RWPE1 (cell line): ENCODE measurements at regions not wholly inside any gene's neighbourhood (a gene's known extent, or its start where the extent isn't known, plus 50 kb on each side); places are given as distances from the start of the nearest gene placed in this dataset.
"Not testable (repeated sequence)": the region's sequence is repeated elsewhere in the genome, so short reads cannot be mapped to it uniquely, and the experiment has no call there.

Experiments used
- CTCF ChIA-PET: fragments of 350-600 bp; sonication (Branson Sonifier 250); formaldehyde crosslinking; extraction: SDS; loops from one replicate; lab custom pipeline; 2021; lab: Yijun Ruan, JAX
- POLR2A ChIA-PET: fragments of 400-600 bp; formaldehyde crosslinking; extraction: SDS; loops from one replicate; lab custom pipeline; 2020; ENCODE audit warnings: antibody characterized with exemption; ENCODE audit not compliant: low non-redundant PET; lab: Yijun Ruan, JAX
- DNase-seq: peaks from one replicate; pipeline ENCODE4 v3.0.0; 2012; ENCODE audit warnings: low spot score
- H3K27ac ChIP-seq: fragments of 450-650 bp; 2 replicates; pipeline ENCODE4 v1.5.1; 2017
- CTCF ChIP-seq: fragments of 450-650 bp; conservative IDR thresholded peaks from 2 replicates; pipeline ENCODE4 v1.5.1; 2017; ENCODE audit warnings: low read depth, mild to moderate bottlenecking

DNA sequence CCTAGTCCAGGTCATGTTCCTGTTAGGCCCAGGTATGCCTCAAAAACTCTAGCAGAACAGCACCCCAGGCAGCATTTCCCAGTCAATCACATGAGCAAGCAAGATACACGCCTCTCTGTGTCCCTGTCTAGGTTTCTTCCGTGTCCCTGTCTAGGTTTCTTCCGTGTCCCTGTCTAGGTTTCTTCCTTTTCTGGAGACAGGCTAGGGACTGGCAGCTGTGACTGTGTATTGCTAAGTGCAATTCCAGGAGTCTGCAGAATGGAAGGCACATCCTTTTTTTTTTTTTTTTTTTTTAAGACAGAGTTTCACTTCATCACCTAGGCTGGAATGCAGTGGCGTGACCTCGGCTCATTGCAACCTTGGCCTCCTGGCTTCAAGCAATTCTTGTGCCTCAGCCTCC, 77.6 kb downstream of the SETD4 start:
- ChIA-PET CTCF (interaction anchor here (0.6 kb wide), 1 partner anchor 355 kb away, joined by 3 read pairs; no protein-coding TSS in a partner anchor), POLR2A (no interaction called here)
- TF ChIP-seq CTCF = no peak

GRCh38 chr21:35981514-35982070, 78.7 kb downstream of the SETD4 start:
- ChIA-PET POLR2A (no interaction called here), CTCF (interaction anchor here (0.6 kb wide), 1 partner anchor 21 kb away, joined by 5 read pairs; no protein-coding TSS in a partner anchor)
- DNase-seq = no peak
- H3K27ac ChIP-seq = no peak overlapping the region
- TF ChIP-seq CTCF = no peak

More for the DNA sequence above, 77.6 kb downstream of the SETD4 start:
- no peak overlapping the region for H3K27ac ChIP-seq
- DNase-seq = no peak

GRCh38 chr21:35980821-35981220, 79.5 kb downstream of the SETD4 start:
- POLR2A ChIA-PET = no interaction called here
- no peak for DNase-seq
- no peak for TF ChIP-seq CTCF
- no peak overlapping the region for H3K27ac ChIP-seq
- CTCF ChIA-PET = interaction anchor here (0.6 kb wide), 1 partner anchor 544 kb away, joined by 6 read pairs; no protein-coding TSS in a partner anchor

DNA sequence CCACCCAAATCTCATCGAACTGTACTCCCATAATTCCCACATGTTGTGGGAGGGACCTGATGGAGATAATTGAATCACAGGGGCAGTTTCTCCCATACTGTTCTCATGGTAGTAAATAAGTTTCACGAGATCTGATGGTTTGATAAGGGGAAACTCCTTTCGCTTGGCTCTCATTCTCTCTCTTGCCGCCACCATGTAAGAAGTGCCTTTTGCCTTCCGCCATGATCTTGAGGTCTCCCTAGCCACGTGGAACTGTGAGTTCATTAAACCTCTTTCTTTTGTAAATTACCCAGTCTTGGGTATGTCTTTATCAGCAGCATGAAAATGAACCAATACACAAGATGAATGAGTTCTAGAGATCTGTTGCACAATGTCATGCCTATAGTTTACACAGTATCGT, 82.5 kb downstream of the SETD4 start:
- H3K27ac ChIP-seq, POLR2A ChIA-PET, DNase-seq, CTCF ChIA-PET: not testable (repeated sequence)

DNA sequence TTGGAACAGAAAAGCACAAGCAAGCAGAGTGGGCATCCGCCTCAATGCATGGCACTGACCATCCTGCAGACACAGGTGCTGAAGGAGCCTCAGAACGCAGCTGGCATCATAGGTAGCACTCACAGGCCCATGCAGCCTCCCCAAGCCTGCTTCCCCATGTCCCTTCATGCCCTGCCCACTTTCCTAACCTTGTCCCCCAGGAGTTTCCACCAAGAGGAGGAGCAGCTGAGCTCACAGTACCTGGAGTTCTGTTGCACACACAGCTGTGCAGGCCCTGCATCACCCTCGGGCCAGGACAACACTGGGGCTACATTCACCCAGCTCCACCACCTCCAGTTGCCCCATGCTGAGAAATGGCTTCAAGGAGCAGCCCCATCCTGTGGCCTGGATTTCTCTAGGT, 83.4 kb downstream of the SETD4 start:
- ChIA-PET POLR2A (no interaction called here), CTCF (interaction anchor here (0.7 kb wide), 1 partner anchor 1129 kb away, joined by 3 read pairs; no protein-coding TSS in a partner anchor)
- DNase-seq = no peak
- no peak for TF ChIP-seq CTCF
- H3K27ac ChIP-seq = no peak overlapping the region

- CTCF ChIA-PET = interaction anchor here (0.7 kb wide), 1 partner anchor 1128 kb away, joined by 3 read pairs; no protein-coding TSS in a partner anchor
- H3K27ac ChIP-seq = no peak overlapping the region
- POLR2A ChIA-PET = no interaction called here
- DNase-seq = no peak
- no peak for TF ChIP-seq CTCF
Measured at GRCh38 chr21:35976481-35976880, 83.8 kb downstream of the SETD4 start.

DNA sequence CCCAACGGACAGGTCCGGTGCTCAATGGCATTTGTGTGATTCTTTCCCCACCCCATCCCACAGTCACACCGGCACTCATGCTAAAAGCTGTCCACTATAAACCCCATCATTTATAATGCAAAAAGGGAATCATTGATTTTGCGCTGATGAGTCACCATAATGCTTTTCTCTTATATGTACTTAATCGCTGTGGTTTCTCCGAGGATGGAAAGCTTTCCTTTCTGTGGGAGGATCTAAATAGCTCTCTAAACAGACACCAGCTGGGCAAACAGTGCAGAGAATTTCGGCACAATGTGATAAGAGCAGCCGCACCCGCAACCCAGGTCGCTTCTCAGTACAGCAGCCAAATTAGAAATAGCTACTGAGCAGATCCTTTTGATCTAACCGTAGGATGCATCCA, 85.6 kb downstream of the SETD4 start:
- H3K27ac ChIP-seq = no peak overlapping the region
- CTCF ChIA-PET = no interaction called here
- POLR2A ChIA-PET = no interaction called here
- DNase-seq = peak; percentile 31
- no peak for TF ChIP-seq CTCF
